ENCODE measurements at regions not wholly inside any gene's neighbourhood (a gene's known extent, or its start where the extent isn't known, plus 50 kb on each side); places are given as distances from the start of the nearest gene placed in this dataset.

GRCh38 chr4:14518136-14518535 is 484.1 kb upstream of the CPEB2 start:
- no peak for TF ChIP-seq POLR2A (IDR thresholded peaks at IDR 0.05)
- TF ChIP-seq CTCF (IDR thresholded peaks at IDR 0.05 in 8 of 11, conservative IDR thresholded peaks at IDR 0.05 in 3 of 11), result no peak

All from spleen (tissue), 7 donors.